KBM-7 (cell line): ENCODE measurements at regions not wholly inside any gene's neighbourhood (a gene's known extent, or its start where the extent isn't known, plus 50 kb on each side); places are given as distances from the start of the nearest gene placed in this dataset.
A peak's percentile ranks its signal among the peaks of the same experiment; 100 is the strongest.

Experiments used
- DNase-seq: peaks from one replicate; pipeline ENCODE4 v3.0.0-alpha.2; 2015
- in situ Hi-C: fragments of 300-500 bp; cut with MboI; formaldehyde crosslinking; loops from 2 replicates; pipeline ENCODE4 v1.14.3; 2020; ENCODE audit warnings: low sequenced_read_pairs, low pct_unique_long_range_greater_than_20kb, mixed read lengths

- DNase-seq, result no peak
- in situ Hi-C loops, result no loop called here
Measured at GRCh38 chr6:9532621-9533557, 882.0 kb downstream of the TFAP2A start.

GRCh38 chr6:9527679-9528286 is 887.1 kb downstream of the TFAP2A start:
- in situ Hi-C loops, result no loop called here
- DNase-seq, result peak; percentile 52

GRCh38 chr6:9523462-9523861 is 891.4 kb downstream of the TFAP2A start:
- no peak for DNase-seq
- in situ Hi-C loops, result no loop called here

GRCh38 chr6:9522101-9522500 is 892.8 kb downstream of the TFAP2A start:
- DNase-seq, result no peak
- in situ Hi-C loops, result no loop called here

- in situ Hi-C loops, result no loop called here
- no peak for DNase-seq
Measured at GRCh38 chr6:9521152-9521530, 893.7 kb downstream of the TFAP2A start.

- in situ Hi-C loops, result no loop called here
- DNase-seq, result no peak
Measured at GRCh38 chr6:9520417-9521151, 894.3 kb downstream of the TFAP2A start.

- in situ Hi-C loops, result no loop called here
- no peak for DNase-seq
Measured at GRCh38 chr6:9518431-9518830, 896.4 kb downstream of the TFAP2A start.

- in situ Hi-C loops, result no loop called here
- DNase-seq, result no peak
Measured at GRCh38 chr6:9517806-9518205, 897.1 kb downstream of the TFAP2A start.

GRCh38 chr6:9515633-9516606 is 899.0 kb downstream of the TFAP2A start:
- in situ Hi-C loops, result no loop called here
- DNase-seq, result no peak

GRCh38 chr6:9514146-9514545 is 900.7 kb downstream of the TFAP2A start:
- DNase-seq, result no peak
- in situ Hi-C loops, result no loop called here

GRCh38 chr6:9511157-9511556 is 903.7 kb downstream of the TFAP2A start:
- no peak for DNase-seq
- in situ Hi-C loops, result no loop called here

- in situ Hi-C loops, result no loop called here
- no peak for DNase-seq
Measured at GRCh38 chr6:9507136-9507895, 907.6 kb downstream of the TFAP2A start.

GRCh38 chr6:9504191-9504590 is 910.7 kb downstream of the TFAP2A start:
- in situ Hi-C loops, result no loop called here
- no peak for DNase-seq

GRCh38 chr6:9503111-9503761 is 911.6 kb downstream of the TFAP2A start:
- no peak for DNase-seq
- in situ Hi-C loops, result no loop called here

- DNase-seq, result no peak
- in situ Hi-C loops, result no loop called here
Measured at GRCh38 chr6:9499709-9500108, 915.2 kb downstream of the TFAP2A start.

GRCh38 chr6:9496837-9497236 is 918.0 kb downstream of the TFAP2A start:
- DNase-seq, result no peak
- in situ Hi-C loops, result no loop called here

GRCh38 chr6:9494864-9495263 is 920.0 kb downstream of the TFAP2A start:
- DNase-seq, result no peak
- in situ Hi-C loops, result no loop called here

- DNase-seq, result no peak
- in situ Hi-C loops, result no loop called here
Measured at GRCh38 chr6:9492790-9493189, 922.1 kb downstream of the TFAP2A start.
